ENCODE measurements at regions not wholly inside any gene's neighbourhood (a gene's known extent, or its start where the extent isn't known, plus 50 kb on each side); places are given as distances from the start of the nearest gene placed in this dataset.

DNA sequence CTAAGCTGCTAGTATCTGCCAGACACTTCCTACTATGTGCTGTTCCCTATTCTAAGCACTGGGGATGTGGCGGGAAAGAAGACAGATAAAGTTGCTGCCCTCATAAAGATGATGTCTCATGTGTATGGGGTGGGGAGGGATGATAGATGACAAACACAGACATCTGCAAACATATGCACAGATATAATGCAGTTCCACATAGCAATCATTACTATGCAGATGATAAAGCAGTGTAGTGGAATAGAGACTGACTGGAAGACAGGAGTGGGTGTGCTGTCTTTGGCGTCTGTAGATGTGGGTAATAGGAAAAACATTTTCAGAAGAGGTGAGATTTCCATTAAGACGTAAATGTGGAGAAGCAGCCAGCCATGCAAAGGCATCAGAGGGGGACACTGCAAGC is 243.6 kb downstream of the DPY19L2 start:
- no peak for TF ChIP-seq POLR2A (IDR thresholded peaks at IDR 0.05; ENCODE audit: low read depth, low read length)
- TF ChIP-seq EZH2 (IDR thresholded peaks at IDR 0.05; ENCODE audit: borderline replicate concordance, low read depth, low read length, severe bottlenecking) = no peak
- TF ChIP-seq, protein P1, sequence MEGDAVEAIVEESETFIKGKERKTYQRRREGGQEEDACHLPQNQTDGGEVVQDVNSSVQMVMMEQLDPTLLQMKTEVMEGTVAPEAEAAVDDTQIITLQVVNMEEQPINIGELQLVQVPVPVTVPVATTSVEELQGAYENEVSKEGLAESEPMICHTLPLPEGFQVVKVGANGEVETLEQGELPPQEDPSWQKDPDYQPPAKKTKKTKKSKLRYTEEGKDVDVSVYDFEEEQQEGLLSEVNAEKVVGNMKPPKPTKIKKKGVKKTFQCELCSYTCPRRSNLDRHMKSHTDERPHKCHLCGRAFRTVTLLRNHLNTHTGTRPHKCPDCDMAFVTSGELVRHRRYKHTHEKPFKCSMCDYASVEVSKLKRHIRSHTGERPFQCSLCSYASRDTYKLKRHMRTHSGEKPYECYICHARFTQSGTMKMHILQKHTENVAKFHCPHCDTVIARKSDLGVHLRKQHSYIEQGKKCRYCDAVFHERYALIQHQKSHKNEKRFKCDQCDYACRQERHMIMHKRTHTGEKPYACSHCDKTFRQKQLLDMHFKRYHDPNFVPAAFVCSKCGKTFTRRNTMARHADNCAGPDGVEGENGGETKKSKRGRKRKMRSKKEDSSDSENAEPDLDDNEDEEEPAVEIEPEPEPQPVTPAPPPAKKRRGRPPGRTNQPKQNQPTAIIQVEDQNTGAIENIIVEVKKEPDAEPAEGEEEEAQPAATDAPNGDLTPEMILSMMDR (IDR thresholded peaks at IDR 0.05; ENCODE audit: extremely low read depth in 1 of 2, insufficient read depth in 1 of 2, low read depth in 1 of 2, low read length in 2 of 2) = no peak
- no peak for TF ChIP-seq MYC (IDR thresholded peaks at IDR 0.05; ENCODE audit: low read depth, low read length)
- TF ChIP-seq POLR2AphosphoS5 (IDR thresholded peaks at IDR 0.05; ENCODE audit: insufficient read depth, low read depth, low read length) = no peak
- no peak for TF ChIP-seq JUN (IDR thresholded peaks at IDR 0.05; ENCODE audit: borderline replicate concordance, insufficient read depth, insufficient read length, low read depth)
- TF ChIP-seq, protein P2, sequence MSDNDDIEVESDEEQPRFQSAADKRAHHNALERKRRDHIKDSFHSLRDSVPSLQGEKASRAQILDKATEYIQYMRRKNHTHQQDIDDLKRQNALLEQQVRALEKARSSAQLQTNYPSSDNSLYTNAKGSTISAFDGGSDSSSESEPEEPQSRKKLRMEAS (IDR thresholded peaks at IDR 0.05; ENCODE audit: insufficient read depth, insufficient read length) = no peak

All from endothelial cell of umbilical vein (primary cell).